CD4-positive, alpha-beta T cell (primary cell): ENCODE measurements at regions not wholly inside any gene's neighbourhood (a gene's known extent, or its start where the extent isn't known, plus 50 kb on each side); places are given as distances from the start of the nearest gene placed in this dataset.

Source experiments
- ATAC-seq: fragments of 200-7000 bp; cut with Tn5 transposase; one replicate; pipeline ENCODE4 v1.10.0; 2022; ENCODE audit warnings: mild to moderate bottlenecking; ENCODE audit not compliant: poor library complexity
- CTCF ChIA-PET: fragments of 350-600 bp; sonication (Branson Sonifier 250); formaldehyde crosslinking; loops from one replicate; lab custom pipeline; 2021; ENCODE audit warnings: antibody characterized with exemption, inconsistent platforms; lab: Charles Lee
- POLR2A ChIA-PET: fragments of 350-600 bp; sonication (Branson Sonifier 250); formaldehyde crosslinking; loops from one replicate; lab custom pipeline; 2021; ENCODE audit warnings: antibody characterized with exemption, inconsistent platforms; lab: Charles Lee
- DNase-seq, 14 experiments: peaks; one replicate each; pipeline ENCODE4 v3.0.0-alpha.2; 2013 to 2020; ENCODE audit warnings: mixed read lengths in 2 of 14
- H3K27ac ChIP-seq, 2 donors: one replicate each; pipeline versions ENCODE4 v1.5.1 to v1.7.0; 2013; ENCODE audit warnings: low read length in 2 of 2, low read depth in 1 of 2, mild to moderate bottlenecking in 1 of 2
- H3K27me3 ChIP-seq, 2 experiments: 1 replicate in 1 of 2; 2 replicates in 1 of 2; pipeline versions ENCODE4 v1.6.1 to v1.7.0; 2013; ENCODE audit warnings: low read length in 2 of 2, control low read depth in 1 of 2, mild to moderate bottlenecking in 1 of 2, moderate library complexity in 1 of 2; ENCODE audit not compliant: insufficient read depth in 2 of 2, control insufficient read depth in 1 of 2
- H3K36me3 ChIP-seq: one replicate; pipeline ENCODE4 v1.6.1; 2013; ENCODE audit warnings: low read length, control low read depth; ENCODE audit not compliant: insufficient read depth
- H3K4me1 ChIP-seq: one replicate; pipeline ENCODE4 v1.6.1; 2013; ENCODE audit warnings: low read length, control low read depth; ENCODE audit not compliant: insufficient read depth
- H3K4me3 ChIP-seq: one replicate; pipeline ENCODE4 v1.5.1; 2013; ENCODE audit warnings: mild to moderate bottlenecking, low read length, moderate library complexity
- H3K9me3 ChIP-seq, 2 experiments: 1 replicate in 1 of 2; 2 replicates in 1 of 2; pipeline versions ENCODE4 v1.6.1 to v1.7.0; 2013; ENCODE audit warnings: low read length in 2 of 2, mild to moderate bottlenecking in 2 of 2, control low read depth in 1 of 2, moderate library complexity in 1 of 2; ENCODE audit not compliant: control insufficient read depth in 1 of 2, insufficient read depth in 1 of 2
- H3K27ac Mint-ChIP-seq: one replicate; pipeline ENCODE4 v1.8.0; 2020; ENCODE audit warnings: mixed read lengths
- H3K27me3 Mint-ChIP-seq: one replicate; pipeline ENCODE4 v1.8.0; 2021; ENCODE audit warnings: mixed read lengths
- H3K36me3 Mint-ChIP-seq: one replicate; pipeline ENCODE4 v1.8.0; 2021; ENCODE audit warnings: low read depth, mixed read lengths
- H3K4me1 Mint-ChIP-seq: one replicate; pipeline ENCODE4 v1.8.0; 2021; ENCODE audit warnings: low read depth, mixed read lengths
- H3K4me3 Mint-ChIP-seq: one replicate; pipeline ENCODE4 v1.8.0; 2020; ENCODE audit warnings: mild to moderate bottlenecking, mixed read lengths
- H3K9me3 Mint-ChIP-seq: one replicate; pipeline ENCODE4 v1.8.0; 2020; ENCODE audit warnings: mixed read lengths
- CTCF ChIP-seq: fragments of 200-600 bp; IDR thresholded peaks from one replicate; pipeline ENCODE4 v1.8.0; 2022; ENCODE audit warnings: antibody characterized with exemption, mild to moderate bottlenecking
- intact Hi-C, 2 experiments: fragments of 100-400 bp; cut with DNase I in 1 of 2; cut with micrococcal nuclease in 1 of 2; formaldehyde crosslinking; loops; one replicate each; pipeline versions ENCODE4 v1.15.1 to v1.9.0; 2023 to 2025; cut with DNase I, micrococcal nuclease

DNA sequence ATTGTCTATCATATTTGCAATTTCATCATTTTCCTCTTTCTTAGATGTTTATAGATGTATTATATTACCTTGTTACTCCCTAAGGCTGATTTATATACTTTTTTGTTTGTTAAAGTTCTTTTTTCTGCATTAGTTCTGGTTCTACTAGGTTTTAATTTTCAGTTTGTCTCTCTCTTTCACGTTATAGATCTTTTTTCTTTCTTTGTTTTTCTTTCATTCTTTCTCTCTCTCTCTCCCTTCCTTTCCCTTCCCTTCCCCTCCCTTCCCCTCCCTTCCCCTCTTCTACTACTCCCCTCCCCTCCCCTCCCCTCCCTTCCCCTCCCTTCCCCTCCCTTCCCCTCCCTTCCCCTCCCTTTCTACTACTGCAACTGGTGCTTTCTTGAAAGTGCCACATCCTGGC, 345.3 kb downstream of the CENPW start:
- POLR2A ChIA-PET, result no interaction called here
- intact Hi-C loops, result no loop called here
- H3K27ac Mint-ChIP-seq, result no peak overlapping the region

DNA sequence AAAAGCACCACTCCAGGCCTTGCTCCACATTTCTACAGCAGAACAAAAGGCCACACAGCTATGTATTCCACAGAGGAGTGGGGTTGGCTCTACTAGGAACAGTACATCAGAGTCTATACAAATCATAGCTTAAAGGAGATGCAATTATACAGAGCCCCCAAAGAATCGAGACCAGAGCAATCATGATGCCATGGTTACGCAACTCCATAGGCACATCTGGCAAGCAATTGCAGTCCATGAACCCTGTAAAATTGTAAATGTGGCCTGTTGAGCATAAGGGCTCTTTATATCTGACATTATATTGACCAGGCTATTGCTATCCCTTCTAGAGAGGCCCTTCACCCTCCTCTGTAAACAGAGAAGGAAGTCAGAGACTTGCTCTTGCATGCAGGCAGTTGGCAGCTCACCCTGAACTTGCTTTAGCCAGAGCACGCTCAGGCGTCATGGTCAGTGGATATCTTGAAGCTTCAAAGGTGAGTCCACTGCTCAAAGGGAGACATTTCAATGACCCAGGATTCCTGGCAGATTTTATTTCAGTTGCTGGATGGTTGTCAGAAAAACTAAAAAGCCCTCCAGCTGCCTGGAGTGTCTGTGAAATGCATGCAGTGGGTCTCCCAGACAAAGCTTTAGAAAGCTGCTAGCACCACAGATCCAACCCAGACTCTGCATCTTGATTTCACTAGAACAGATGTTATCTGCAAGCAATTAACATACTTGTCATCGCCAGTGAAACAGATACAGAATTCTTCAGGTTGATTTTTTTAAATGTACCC, 357.2 kb downstream of the CENPW start:
- no peaks in the 10 kb centered on the region for H3K9me3 ChIP-seq
- no peaks in the 10 kb centered on the region for H3K4me1 ChIP-seq
- Mint-ChIP-seq H3K27me3 (no peaks in the 10 kb centered on the region), H3K27ac (no peak overlapping the region), H3K4me1 (peaks cover 4% of the 10 kb centered on the region), H3K9me3 (no peaks in the 10 kb centered on the region), H3K36me3 (no peaks in the 10 kb centered on the region), H3K4me3 (no peak overlapping the region)
- intact Hi-C loops, result no loop called here
- H3K4me3 ChIP-seq, result no peak overlapping the region
- ATAC-seq (no peak), DNase-seq (no peak)
- no peaks in the 10 kb centered on the region for H3K27me3 ChIP-seq
- no peak overlapping the region for H3K27ac ChIP-seq
- POLR2A ChIA-PET, result no interaction called here
- no peaks in the 10 kb centered on the region for H3K36me3 ChIP-seq
- CTCF ChIA-PET, result no interaction called here
- TF ChIP-seq CTCF, result no peak

More for the DNA sequence above, 345.3 kb downstream of the CENPW start:
- Histone ChIP-seq H3K9me3 (no peaks in the 10 kb centered on the region), H3K36me3 (no peaks in the 10 kb centered on the region), H3K4me1 (no peaks in the 10 kb centered on the region), H3K4me3 (no peak overlapping the region), H3K27me3 (no peaks in the 10 kb centered on the region), H3K27ac (no peak overlapping the region)
- Mint-ChIP-seq H3K9me3 (peaks cover 6% of the 10 kb centered on the region), H3K4me1 (no peaks in the 10 kb centered on the region), H3K27me3 (no peaks in the 10 kb centered on the region), H3K4me3 (no peak overlapping the region), H3K36me3 (no peaks in the 10 kb centered on the region)
- ATAC-seq (no peak), DNase-seq (no peak)
- CTCF ChIA-PET, result no interaction called here
- TF ChIP-seq CTCF, result no peak

DNA sequence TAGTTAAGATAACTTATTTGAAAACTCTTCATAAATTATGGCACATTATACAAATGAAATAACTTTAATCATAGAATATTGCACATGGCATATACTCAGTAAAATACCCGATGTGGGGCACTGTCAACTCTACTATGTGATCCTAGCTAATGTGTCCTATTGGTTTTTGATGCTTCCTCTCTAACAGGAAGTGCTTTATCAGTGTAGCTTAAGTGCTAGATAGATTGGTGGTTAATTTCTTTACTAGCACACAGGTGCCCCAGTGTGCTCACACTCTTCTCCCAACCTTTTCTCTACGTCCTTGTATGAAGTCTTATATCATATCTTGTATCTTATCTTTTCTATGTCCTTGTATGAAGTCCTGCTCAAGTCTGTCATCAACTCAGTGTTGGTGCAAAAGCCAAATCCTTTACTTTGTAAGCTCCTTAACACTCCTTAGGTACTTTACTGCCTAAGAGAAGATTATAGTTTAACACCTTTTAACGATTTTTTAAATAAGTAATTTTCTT, 358.9 kb downstream of the CENPW start:
- Mint-ChIP-seq H3K27ac (no peak overlapping the region), H3K4me1 (peaks cover 4% of the 10 kb centered on the region), H3K4me3 (no peak overlapping the region), H3K36me3 (no peaks in the 10 kb centered on the region), H3K27me3 (no peaks in the 10 kb centered on the region), H3K9me3 (no peaks in the 10 kb centered on the region)
- POLR2A ChIA-PET, result no interaction called here
- Histone ChIP-seq H3K27me3 (no peaks in the 10 kb centered on the region), H3K36me3 (no peaks in the 10 kb centered on the region), H3K27ac (no peak overlapping the region), H3K9me3 (no peaks in the 10 kb centered on the region), H3K4me1 (no peaks in the 10 kb centered on the region), H3K4me3 (no peak overlapping the region)
- ATAC-seq (no peak), DNase-seq (no peak)
- CTCF ChIA-PET, result no interaction called here
- intact Hi-C loops, result no loop called here
- no peak for TF ChIP-seq CTCF
